Tibial nerve (tissue), 4 donors: ENCODE measurements at regions not wholly inside any gene's neighbourhood (a gene's known extent, or its start where the extent isn't known, plus 50 kb on each side); places are given as distances from the start of the nearest gene placed in this dataset.

ENCODE experiments used
- CTCF ChIP-seq, 5 experiments: fragments of 200-600 bp in 3 of 5; fragments of 450-650 bp in 2 of 5; sonication (generic) in 3 of 5; IDR thresholded peaks; one replicate each; pipeline ENCODE4 v1.5.1; 2016 to 2019; ENCODE audit warnings: antibody characterized with exemption in 5 of 5, mild to moderate bottlenecking in 3 of 5, moderate library complexity in 2 of 5
- EP300 ChIP-seq, 2 donors: sonication (generic); formaldehyde crosslinking; IDR thresholded peaks; one replicate each; pipeline ENCODE4 v1.6.1; 2017; ENCODE audit warnings: antibody characterized with exemption in 2 of 2, mild to moderate bottlenecking in 1 of 2
- POLR2A ChIP-seq, 2 donors: fragments of 450-650 bp; IDR thresholded peaks; one replicate each; pipeline ENCODE4 v1.6.1; 2017; ENCODE audit warnings: antibody characterized with exemption in 2 of 2, mild to moderate bottlenecking in 2 of 2, moderate library complexity in 2 of 2

- TF ChIP-seq CTCF (IDR thresholded peaks at IDR 0.05), result no peak
- no peak for TF ChIP-seq POLR2A (IDR thresholded peaks at IDR 0.05)
- TF ChIP-seq EP300 (IDR thresholded peaks at IDR 0.05), result no peak
Observed at GRCh38 chr6:15905488-15906419, 223.1 kb upstream of the MYLIP start.
